Occipital lobe (tissue), 1 donor: ENCODE measurements at regions not wholly inside any gene's neighbourhood (a gene's known extent, or its start where the extent isn't known, plus 50 kb on each side); places are given as distances from the start of the nearest gene placed in this dataset.

Experiments
- DNase-seq: peaks from one replicate; lab custom pipeline; 2025; lab: John Stamatoyannopoulos, UW

GRCh38 chr6:105909106-105909505, 177.0 kb upstream of the PRDM1 start:
- DNase-seq = no peak

- DNase-seq = no peak
Measured at GRCh38 chr6:105907991-105908390, 178.1 kb upstream of the PRDM1 start.

- DNase-seq = no peak
Measured at GRCh38 chr6:105907301-105907700, 178.8 kb upstream of the PRDM1 start.

DNA sequence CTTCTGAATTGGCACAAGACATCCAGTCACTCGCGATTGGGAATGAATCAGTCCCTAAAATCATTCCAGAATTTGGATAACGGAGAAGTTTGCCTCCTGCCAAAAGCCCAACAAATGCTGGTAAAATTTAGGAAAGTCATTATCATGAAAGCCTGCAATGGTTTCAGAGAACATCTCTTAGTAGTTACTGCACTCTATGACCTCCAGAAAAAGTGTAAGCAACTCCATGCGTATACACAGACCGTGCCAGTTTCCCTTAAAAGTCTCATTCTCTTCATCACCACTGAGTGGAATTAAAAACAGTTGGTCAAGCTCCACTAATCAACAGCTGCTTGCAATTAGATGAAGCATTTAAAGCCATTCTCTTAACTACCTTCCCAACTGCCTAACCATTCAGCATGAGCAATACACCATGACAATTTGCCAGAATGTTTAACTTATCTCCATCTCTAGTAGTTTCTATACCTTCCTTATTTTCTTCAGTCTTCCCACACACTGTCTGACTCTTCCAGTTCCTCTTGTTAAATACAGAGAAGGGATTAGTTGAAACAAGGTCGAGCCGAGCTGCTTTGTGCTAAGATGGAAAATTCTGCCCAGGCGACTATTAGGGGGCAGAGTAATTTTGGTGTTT, 183.6 kb upstream of the PRDM1 start:
- DNase-seq = no peak

DNA sequence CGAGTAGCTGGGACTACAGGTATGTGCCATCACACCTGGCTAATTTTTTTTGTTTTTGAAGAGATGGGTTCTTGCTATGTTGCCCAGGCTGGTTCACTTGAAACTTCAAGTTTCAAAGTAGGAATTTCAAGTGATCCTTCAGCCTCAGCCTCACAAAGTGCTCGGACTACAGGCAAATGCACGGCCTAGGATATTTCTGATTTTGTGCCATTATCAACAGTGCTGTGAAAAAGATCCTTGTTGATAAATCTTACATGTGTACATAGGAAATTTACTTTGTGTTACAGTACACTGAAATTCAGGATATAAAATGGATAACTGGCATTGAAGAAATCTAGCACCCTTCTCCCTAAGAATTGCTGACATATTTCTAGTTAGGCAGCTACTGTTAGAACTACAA, 184.6 kb upstream of the PRDM1 start:
- no peak for DNase-seq

GRCh38 chr6:105900125-105900937, 185.8 kb upstream of the PRDM1 start:
- DNase-seq = no peak

- DNase-seq = no peak
Measured at GRCh38 chr6:105898286-105898685, 187.8 kb upstream of the PRDM1 start.

DNA sequence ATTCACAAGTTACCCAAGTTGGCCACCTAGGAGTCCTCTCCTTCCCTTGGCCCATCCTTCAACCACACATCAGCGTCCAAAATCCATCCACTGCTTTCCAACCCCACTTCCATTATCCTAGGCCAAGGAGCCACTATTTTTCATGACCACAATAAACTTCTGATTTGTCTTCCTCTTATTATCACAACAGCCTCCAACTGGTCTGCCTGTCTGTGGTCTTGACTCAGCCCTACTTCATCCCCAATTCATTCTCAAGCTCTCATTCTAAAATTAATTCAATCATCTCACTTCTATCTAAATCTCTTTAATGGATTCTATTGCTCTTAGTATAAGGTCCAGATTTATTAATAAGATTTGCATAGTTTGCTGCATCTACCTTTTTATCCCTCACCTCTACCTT, 189.0 kb upstream of the PRDM1 start:
- DNase-seq = no peak

GRCh38 chr6:105896821-105897095, 189.4 kb upstream of the PRDM1 start:
- DNase-seq = no peak

DNA sequence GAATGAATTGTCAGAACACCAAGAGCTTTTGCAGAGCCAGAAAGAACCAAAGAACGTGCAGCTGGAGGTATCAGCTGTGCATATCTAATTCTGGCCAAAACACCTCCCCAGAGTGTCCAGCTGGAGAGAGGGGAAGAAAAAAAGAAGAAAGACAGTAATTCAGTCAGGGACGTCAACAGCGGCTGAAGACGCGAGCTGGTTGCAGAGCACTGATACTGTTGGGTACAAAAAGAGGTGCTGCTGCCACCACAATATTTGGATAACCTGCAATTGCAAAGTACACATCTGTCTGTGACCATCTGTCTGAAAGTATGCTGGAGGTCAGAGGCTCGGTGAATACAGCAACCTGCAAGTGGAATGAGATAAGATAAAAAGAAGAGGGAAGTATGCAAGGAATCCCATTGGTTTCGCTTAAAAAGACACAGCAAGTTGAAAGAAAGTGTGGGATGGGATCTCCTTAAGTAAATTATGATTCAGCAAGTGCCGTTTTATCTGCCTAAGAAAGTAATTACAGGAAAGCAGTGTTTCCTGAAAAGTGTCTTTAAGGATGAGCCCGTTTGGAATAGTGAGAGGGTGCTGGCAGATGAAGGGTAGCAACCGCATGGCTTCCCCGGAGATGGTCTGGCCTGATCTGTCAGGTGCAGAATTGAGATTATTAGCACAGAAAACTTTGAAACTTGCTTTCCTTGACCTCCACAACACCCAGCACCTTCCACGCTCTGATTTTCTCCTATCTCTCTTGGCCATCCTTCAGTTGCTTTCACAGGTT, 189.9 kb upstream of the PRDM1 start:
- no peak for DNase-seq

DNA sequence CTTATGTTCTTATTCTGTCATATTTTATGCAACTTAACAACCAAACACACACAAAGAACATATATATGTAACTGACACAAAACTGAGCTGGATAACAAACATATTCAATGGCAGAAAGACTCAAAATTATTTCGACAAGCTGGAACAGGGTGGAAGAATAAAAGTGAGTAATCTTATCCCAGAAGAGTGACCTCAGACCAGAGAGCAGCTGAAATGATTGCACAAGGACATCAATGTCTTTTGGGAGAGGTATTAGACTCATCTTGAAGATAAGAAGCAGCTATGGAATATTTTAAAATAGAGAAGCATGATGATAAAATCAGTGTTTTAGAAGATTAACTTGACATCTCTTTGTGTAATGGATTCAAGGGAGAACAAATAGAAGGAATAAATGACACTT, 191.6 kb upstream of the PRDM1 start:
- no peak for DNase-seq

GRCh38 chr6:105893741-105894140, 192.4 kb upstream of the PRDM1 start:
- DNase-seq = no peak

- no peak for DNase-seq
Measured at GRCh38 chr6:105892577-105893262, 193.4 kb upstream of the PRDM1 start.

- DNase-seq = no peak
Measured at GRCh38 chr6:105890521-105891244, 195.5 kb upstream of the PRDM1 start.

DNA sequence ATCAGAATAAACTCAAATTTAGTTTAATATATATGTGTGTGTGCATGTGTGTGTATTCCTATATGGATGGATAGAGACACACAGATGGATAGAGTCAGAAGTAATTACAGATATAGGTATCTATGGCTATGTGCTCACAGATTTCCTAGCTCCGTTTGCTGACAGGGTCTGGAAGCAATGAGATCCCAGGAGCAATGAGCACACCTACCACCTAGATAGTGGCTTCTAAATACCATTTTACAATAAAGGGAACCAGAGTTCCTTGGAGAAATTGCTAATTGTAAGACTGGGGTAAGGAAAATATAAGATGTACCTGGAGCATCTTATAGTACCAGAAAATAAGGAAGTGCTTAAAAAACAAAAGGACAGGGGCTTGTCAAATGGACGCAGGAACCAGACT, 196.2 kb upstream of the PRDM1 start:
- DNase-seq = no peak

GRCh38 chr6:105886814-105887544, 199.2 kb upstream of the PRDM1 start:
- no peak for DNase-seq

DNA sequence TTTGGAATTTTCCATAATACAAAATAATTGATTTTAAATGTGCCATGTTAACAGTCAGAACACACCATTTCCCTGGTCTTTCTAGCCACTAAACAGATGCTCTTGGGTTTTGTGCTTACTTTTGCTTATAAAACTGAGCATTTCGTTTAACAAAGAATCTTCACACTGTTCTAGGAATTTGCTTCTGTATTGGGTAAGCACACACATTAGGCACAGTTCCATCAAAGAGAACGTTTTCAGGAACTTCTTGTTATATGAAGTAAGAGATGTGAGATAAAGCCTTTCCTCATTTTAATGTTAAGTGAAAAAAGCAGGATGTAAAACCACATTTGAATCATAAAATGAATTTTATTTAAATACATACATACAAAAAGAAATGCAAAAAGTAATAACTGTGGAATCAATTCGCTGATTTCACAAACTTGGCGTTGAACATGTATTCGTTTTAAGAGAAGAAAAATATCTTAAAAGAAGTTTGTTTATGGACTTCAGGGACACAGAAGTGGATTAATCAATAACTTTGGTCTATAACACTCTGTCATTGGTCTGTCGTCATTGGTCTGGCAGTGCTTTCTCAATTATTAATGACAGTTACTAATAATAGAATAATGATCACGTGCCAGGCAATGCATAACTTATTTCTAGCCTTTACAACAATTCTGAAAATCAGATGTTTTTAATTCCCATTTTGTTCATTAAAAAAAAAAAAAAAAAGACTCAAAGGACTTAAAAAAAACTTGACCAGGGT, 199.9 kb upstream of the PRDM1 start:
- no peak for DNase-seq

DNA sequence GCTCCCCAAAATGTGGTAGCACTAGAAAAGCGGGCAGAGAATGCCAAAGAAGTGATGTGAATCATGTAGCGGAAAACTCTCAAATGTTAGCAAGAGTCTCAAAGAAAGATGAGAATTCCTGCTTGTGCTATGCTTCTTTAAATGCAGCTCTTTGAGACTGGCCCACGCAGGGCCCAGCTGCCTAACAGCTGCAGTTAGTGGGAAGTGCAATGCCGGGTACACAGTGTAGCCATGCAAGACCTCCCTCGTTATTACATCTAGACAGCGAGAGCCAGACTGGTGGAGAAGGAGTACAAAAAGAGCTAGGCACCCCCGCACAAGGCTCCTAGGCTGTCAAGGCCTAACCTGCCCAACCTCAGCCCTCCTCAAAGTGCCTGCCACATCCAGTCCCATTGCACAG, 201.7 kb upstream of the PRDM1 start:
- DNase-seq = peak; percentile 43

DNA sequence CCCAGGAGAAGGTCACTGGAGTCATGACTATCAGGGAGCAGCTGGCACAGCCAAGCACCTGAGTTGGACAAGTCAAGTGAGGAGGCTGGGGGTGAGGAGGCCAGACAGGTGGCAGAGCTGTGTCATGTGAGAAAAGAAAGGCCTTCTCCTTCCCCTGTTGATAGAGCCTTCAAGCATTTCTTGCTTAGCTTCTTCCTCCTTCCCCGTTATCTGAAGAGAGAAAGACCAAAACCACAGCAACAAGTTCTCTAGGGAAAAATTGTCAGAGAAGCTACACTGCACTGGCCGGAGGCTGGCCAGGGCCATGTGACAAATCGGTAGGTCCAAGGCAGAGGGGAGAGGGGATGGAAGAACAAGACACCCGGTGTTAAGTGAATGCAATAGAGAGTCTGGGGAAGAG, 202.1 kb upstream of the PRDM1 start:
- DNase-seq = no peak

- no peak for DNase-seq
Measured at GRCh38 chr6:105882828-105883227, 203.3 kb upstream of the PRDM1 start.
